Psoas muscle (tissue), 7 donors: ENCODE measurements at regions not wholly inside any gene's neighbourhood (a gene's known extent, or its start where the extent isn't known, plus 50 kb on each side); places are given as distances from the start of the nearest gene placed in this dataset.

Source experiments
- ATAC-seq, 4 donors: fragments of 200-7000 bp; cut with Tn5 transposase; one replicate each; pipeline ENCODE4 v1.9.1; 2020; ENCODE audit warnings: moderate library complexity in 3 of 4, mild to moderate bottlenecking in 2 of 4
- DNase-seq, 2 donors: peaks; one replicate each; pipeline ENCODE4 v3.0.0-alpha.2; 2020
- H3K27ac ChIP-seq: fragments of 200-600 bp; one replicate; pipeline ENCODE4 v1.8.0; 2022
- H3K27me3 ChIP-seq, 3 donors: fragments of 200-600 bp in 1 of 3; one replicate each; pipeline versions ENCODE4 v1.6.1 to v1.8.0; 2013 to 2022; ENCODE audit warnings: low read length in 2 of 3, mild to moderate bottlenecking in 2 of 3, moderate library complexity in 1 of 3; ENCODE audit not compliant: insufficient read depth in 3 of 3
- H3K36me3 ChIP-seq, 2 donors: fragments of 200-600 bp in 1 of 2; one replicate each; pipeline versions ENCODE4 v1.6.1 to v1.8.0; 2013 to 2022; ENCODE audit warnings: low read depth in 1 of 2, mild to moderate bottlenecking in 1 of 2, moderate library complexity in 1 of 2; ENCODE audit not compliant: insufficient read depth in 1 of 2
- H3K4me1 ChIP-seq: fragments of 200-600 bp; one replicate; pipeline ENCODE4 v1.8.0; 2022
- H3K4me3 ChIP-seq: fragments of 200-600 bp; one replicate; pipeline ENCODE4 v1.8.0; 2022; ENCODE audit warnings: mild to moderate bottlenecking
- H3K9me3 ChIP-seq: fragments of 200-600 bp; one replicate; pipeline ENCODE4 v1.8.0; 2022
- WGBS, 3 donors: extraction: QIAGEN DNeasy Blood & Tissue Kit; methylation state at CpG; one replicate each; pipeline versions ENCODE4 v1.1.6 to v1.1.7; 2013; 5-methylcytosine and 5-hydroxymethylcytosine counted together
- intact Hi-C, 2 donors: fragments of 100-400 bp; cut with DNase I; formaldehyde crosslinking; loops; one replicate each; pipeline versions ENCODE4 v1.11.0 to v1.14.2; 2022
- TF ChIP-seq, protein P1 (sequence below): fragments of 200-600 bp; IDR thresholded peaks from one replicate; pipeline ENCODE4 v1.8.0; 2022; ENCODE audit warnings: antibody characterized with exemption
- donor health status: healthy with polysubstance abuse.
- donor health status: DM: no; HTN: no; CAD: no; lungs with moderate emphysema.
- donor health status: Bipolar disorder and iron deficiency.
- donor health status: healthy.
- donor health status: DM: yes; HTN: yes; CAD: no.
- donor health status: DM: no; HTN: no; CAD: no.
- donor health status: DM: yes; HTN: yes; CAD: no.

GRCh38 chr19:32224371-32225244 is 120.8 kb upstream of the ZNF507 start:
- WGBS, 3 donors, result 5 to 8% (median 6%) methylated on average over 50 to 51 of the region's 51 CpGs

DNA sequence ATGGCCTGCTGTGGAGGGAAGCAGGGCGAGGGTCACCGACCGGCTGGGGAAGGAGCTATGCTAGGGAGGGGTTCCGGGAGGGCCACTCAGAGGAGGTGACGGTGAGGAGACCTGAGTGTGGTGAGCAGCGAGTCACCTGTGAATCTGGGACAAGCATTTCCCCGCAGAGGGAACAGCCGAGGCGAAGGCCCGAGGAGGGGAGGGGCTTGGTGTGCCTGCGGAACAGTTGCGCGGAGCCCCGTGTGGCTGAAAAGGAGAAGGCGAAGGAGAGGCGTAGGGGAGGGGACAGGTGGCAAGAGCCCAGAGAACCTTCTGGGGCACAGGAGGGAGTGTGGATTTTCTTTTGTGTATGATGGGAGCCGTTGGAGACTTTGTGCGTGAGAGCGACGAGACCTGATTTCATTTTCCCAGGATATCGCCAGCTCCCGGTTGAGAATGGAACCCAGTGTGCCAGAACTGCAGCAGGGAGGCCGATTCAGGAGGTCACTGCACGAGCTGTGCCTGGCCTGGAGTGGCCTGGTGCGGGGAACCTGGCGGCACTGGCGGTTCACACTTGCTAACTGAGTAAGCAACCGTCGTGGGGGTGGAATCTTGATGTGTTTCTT is 117.7 kb upstream of the ZNF507 start:
- WGBS, 3 donors, result 82 to 87% (median 87%) methylated on average over 28 to 29 of the region's 29 CpGs
- TF ChIP-seq, protein P1, sequence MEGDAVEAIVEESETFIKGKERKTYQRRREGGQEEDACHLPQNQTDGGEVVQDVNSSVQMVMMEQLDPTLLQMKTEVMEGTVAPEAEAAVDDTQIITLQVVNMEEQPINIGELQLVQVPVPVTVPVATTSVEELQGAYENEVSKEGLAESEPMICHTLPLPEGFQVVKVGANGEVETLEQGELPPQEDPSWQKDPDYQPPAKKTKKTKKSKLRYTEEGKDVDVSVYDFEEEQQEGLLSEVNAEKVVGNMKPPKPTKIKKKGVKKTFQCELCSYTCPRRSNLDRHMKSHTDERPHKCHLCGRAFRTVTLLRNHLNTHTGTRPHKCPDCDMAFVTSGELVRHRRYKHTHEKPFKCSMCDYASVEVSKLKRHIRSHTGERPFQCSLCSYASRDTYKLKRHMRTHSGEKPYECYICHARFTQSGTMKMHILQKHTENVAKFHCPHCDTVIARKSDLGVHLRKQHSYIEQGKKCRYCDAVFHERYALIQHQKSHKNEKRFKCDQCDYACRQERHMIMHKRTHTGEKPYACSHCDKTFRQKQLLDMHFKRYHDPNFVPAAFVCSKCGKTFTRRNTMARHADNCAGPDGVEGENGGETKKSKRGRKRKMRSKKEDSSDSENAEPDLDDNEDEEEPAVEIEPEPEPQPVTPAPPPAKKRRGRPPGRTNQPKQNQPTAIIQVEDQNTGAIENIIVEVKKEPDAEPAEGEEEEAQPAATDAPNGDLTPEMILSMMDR, result no peak
- ATAC-seq, result no peak
- H3K27me3 ChIP-seq, result peaks cover 0 to 18% (median 5%) of the 10 kb centered on the region in 3 donors
- no peak overlapping the region for H3K4me3 ChIP-seq
- intact Hi-C loops, result loop anchor here (5.0 to 10.0 kb wide), 2 partner anchors 1443 to 1545 kb away; no protein-coding TSS in a partner anchor
- no peaks in the 10 kb centered on the region for H3K4me1 ChIP-seq
- no peaks in the 10 kb centered on the region for H3K9me3 ChIP-seq
- H3K27ac ChIP-seq, result no peak overlapping the region
- no peaks in the 10 kb centered on the region for H3K36me3 ChIP-seq
- DNase-seq, result no peak

More at GRCh38 chr19:32224371-32225244, 120.8 kb upstream of the ZNF507 start:
- no peaks in the 10 kb centered on the region for H3K9me3 ChIP-seq
- DNase-seq, result peak; percentile 60 to 78
- peak; percentile 75 to 87 (median 78) for ATAC-seq
- TF ChIP-seq, protein P1, result peak; percentile 98
- no peaks in the 10 kb centered on the region for H3K4me1 ChIP-seq
- peaks cover 0 to 18% (median 0%) of the 10 kb centered on the region in 3 donors for H3K27me3 ChIP-seq
- intact Hi-C loops, result loop anchor here (5.0 to 10.0 kb wide), 4 partner anchors 1440 to 1557 kb away; no protein-coding TSS in a partner anchor
- no peak overlapping the region for H3K27ac ChIP-seq
- peak overlapping the region; percentile 38 for H3K4me3 ChIP-seq
- no peaks in the 10 kb centered on the region for H3K36me3 ChIP-seq

GRCh38 chr19:32230441-32230840 is 115.0 kb upstream of the ZNF507 start:
- TF ChIP-seq, protein P1, result no peak
- no peaks in the 10 kb centered on the region for H3K4me1 ChIP-seq
- WGBS, 3 donors, result 56 to 59% (median 58%) methylated on average over 6 of the region's 6 CpGs
- H3K4me3 ChIP-seq, result no peak overlapping the region
- no peak overlapping the region for H3K27ac ChIP-seq
- intact Hi-C loops, result no loop called here
- no peaks in the 10 kb centered on the region for H3K9me3 ChIP-seq
- ATAC-seq (no peak), DNase-seq (no peak)
- H3K27me3 ChIP-seq, result peaks cover 0 to 5% (median 4%) of the 10 kb centered on the region in 3 donors
- no peaks in the 10 kb centered on the region for H3K36me3 ChIP-seq

- TF ChIP-seq, protein P1, result no peak
- Histone ChIP-seq H3K36me3 (no peaks in the 10 kb centered on the region), H3K9me3 (no peaks in the 10 kb centered on the region), H3K4me1 (no peaks in the 10 kb centered on the region), H3K4me3 (no peak overlapping the region), H3K27ac (no peak overlapping the region), H3K27me3 (peaks cover 0 to 5% (median 4%) of the 10 kb centered on the region in 3 donors)
- DNase-seq (no peak), ATAC-seq (no peak)
- WGBS, 3 donors, result 70 to 77% (median 75%) methylated on average over 8 of the region's 8 CpGs
- intact Hi-C loops, result no loop called here
Measured at GRCh38 chr19:32231020-32231419, 114.4 kb upstream of the ZNF507 start.
